ENCODE measurements at regions not wholly inside any gene's neighbourhood (a gene's known extent, or its start where the extent isn't known, plus 50 kb on each side); places are given as distances from the start of the nearest gene placed in this dataset.

GRCh38 chr18:78448106-78448505 is 531.5 kb upstream of the SALL3 start:
- H3K36me3 Mint-ChIP-seq: no peaks in the 10 kb centered on the region
- H3K4me3 Mint-ChIP-seq: no peak overlapping the region
- H3K4me1 Mint-ChIP-seq (ENCODE audit: low read depth): no peaks in the 10 kb centered on the region
- H3K27ac Mint-ChIP-seq: no peak overlapping the region
- intact Hi-C loops (cut with micrococcal nuclease): no loop called here
- DNase-seq: no peak
- H3K9me3 Mint-ChIP-seq: peaks cover 7% of the 10 kb centered on the region
- ChIA-PET CTCF (no interaction called here), POLR2A (no interaction called here)
- no peaks in the 10 kb centered on the region for H3K27me3 Mint-ChIP-seq

GRCh38 chr18:78448591-78448990 is 531.0 kb upstream of the SALL3 start:
- Mint-ChIP-seq H3K9me3 (peaks cover 3% of the 10 kb centered on the region), H3K4me1 (ENCODE audit: low read depth) (no peaks in the 10 kb centered on the region), H3K27ac (no peak overlapping the region), H3K4me3 (no peak overlapping the region), H3K27me3 (no peaks in the 10 kb centered on the region), H3K36me3 (no peaks in the 10 kb centered on the region)
- no peak for DNase-seq
- CTCF ChIA-PET: no interaction called here
- intact Hi-C loops (cut with micrococcal nuclease): no loop called here
- POLR2A ChIA-PET: no interaction called here

- Mint-ChIP-seq H3K36me3 (no peaks in the 10 kb centered on the region), H3K27me3 (no peaks in the 10 kb centered on the region), H3K4me3 (no peak overlapping the region), H3K4me1 (ENCODE audit: low read depth) (no peaks in the 10 kb centered on the region), H3K9me3 (peaks cover 3% of the 10 kb centered on the region), H3K27ac (no peak overlapping the region)
- intact Hi-C loops (cut with micrococcal nuclease): no loop called here
- CTCF ChIA-PET: no interaction called here
- POLR2A ChIA-PET: no interaction called here
- no peak for DNase-seq
These were observed 525.4 kb upstream of the SALL3 start for GRCh38 chr18:78454221-78454620.

GRCh38 chr18:78455386-78455785 is 524.2 kb upstream of the SALL3 start:
- no peak overlapping the region for H3K4me3 Mint-ChIP-seq
- CTCF ChIA-PET: no interaction called here
- H3K9me3 Mint-ChIP-seq: no peaks in the 10 kb centered on the region
- no peaks in the 10 kb centered on the region for H3K27me3 Mint-ChIP-seq
- H3K27ac Mint-ChIP-seq: no peak overlapping the region
- H3K36me3 Mint-ChIP-seq: no peaks in the 10 kb centered on the region
- H3K4me1 Mint-ChIP-seq (ENCODE audit: low read depth): no peaks in the 10 kb centered on the region
- POLR2A ChIA-PET: no interaction called here
- DNase-seq: no peak
- intact Hi-C loops (cut with micrococcal nuclease): no loop called here

- intact Hi-C loops (cut with micrococcal nuclease): no loop called here
- Mint-ChIP-seq H3K4me1 (ENCODE audit: low read depth) (no peaks in the 10 kb centered on the region), H3K4me3 (no peak overlapping the region), H3K9me3 (peaks cover 2% of the 10 kb centered on the region), H3K27ac (no peak overlapping the region), H3K27me3 (no peaks in the 10 kb centered on the region), H3K36me3 (no peaks in the 10 kb centered on the region)
- CTCF ChIA-PET: no interaction called here
- POLR2A ChIA-PET: no interaction called here
- DNase-seq: no peak
These were observed 522.6 kb upstream of the SALL3 start for GRCh38 chr18:78457011-78457410.

GRCh38 chr18:78457731-78458130 is 521.9 kb upstream of the SALL3 start:
- H3K27ac Mint-ChIP-seq: no peak overlapping the region
- POLR2A ChIA-PET: no interaction called here
- DNase-seq: no peak
- no peaks in the 10 kb centered on the region for H3K4me1 Mint-ChIP-seq (ENCODE audit: low read depth)
- no peaks in the 10 kb centered on the region for H3K36me3 Mint-ChIP-seq
- peaks cover 6% of the 10 kb centered on the region for H3K9me3 Mint-ChIP-seq
- intact Hi-C loops (cut with micrococcal nuclease): no loop called here
- H3K4me3 Mint-ChIP-seq: no peak overlapping the region
- H3K27me3 Mint-ChIP-seq: no peaks in the 10 kb centered on the region
- CTCF ChIA-PET: no interaction called here

- CTCF ChIA-PET: no interaction called here
- no peaks in the 10 kb centered on the region for H3K27me3 Mint-ChIP-seq
- POLR2A ChIA-PET: no interaction called here
These were observed 521.3 kb upstream of the SALL3 start for GRCh38 chr18:78458356-78458755.

GRCh38 chr18:78459668-78460067 is 520.0 kb upstream of the SALL3 start:
- no peak overlapping the region for H3K27ac Mint-ChIP-seq
- no peak overlapping the region for H3K4me3 Mint-ChIP-seq
- intact Hi-C loops (cut with micrococcal nuclease): no loop called here
- no peak for DNase-seq
- ChIA-PET CTCF (no interaction called here), POLR2A (no interaction called here)
- H3K36me3 Mint-ChIP-seq: no peaks in the 10 kb centered on the region
- no peaks in the 10 kb centered on the region for H3K4me1 Mint-ChIP-seq (ENCODE audit: low read depth)
- H3K9me3 Mint-ChIP-seq: peaks cover 19% of the 10 kb centered on the region
- no peaks in the 10 kb centered on the region for H3K27me3 Mint-ChIP-seq

More at GRCh38 chr18:78458356-78458755, 521.3 kb upstream of the SALL3 start:
- Mint-ChIP-seq H3K9me3 (peaks cover 8% of the 10 kb centered on the region), H3K27ac (no peak overlapping the region), H3K36me3 (no peaks in the 10 kb centered on the region), H3K4me3 (no peak overlapping the region), H3K4me1 (ENCODE audit: low read depth) (no peaks in the 10 kb centered on the region)
- DNase-seq: no peak
- intact Hi-C loops (cut with micrococcal nuclease): no loop called here

- intact Hi-C loops (cut with micrococcal nuclease): no loop called here
- Mint-ChIP-seq H3K36me3 (no peaks in the 10 kb centered on the region), H3K27me3 (no peaks in the 10 kb centered on the region), H3K9me3 (peaks cover 26% of the 10 kb centered on the region), H3K4me1 (ENCODE audit: low read depth) (no peaks in the 10 kb centered on the region), H3K27ac (no peak overlapping the region), H3K4me3 (no peak overlapping the region)
- ChIA-PET POLR2A (no interaction called here), CTCF (no interaction called here)
- no peak for DNase-seq
These were observed 519.1 kb upstream of the SALL3 start for GRCh38 chr18:78460558-78460957.

GRCh38 chr18:78473563-78473962 is 506.1 kb upstream of the SALL3 start:
- Mint-ChIP-seq H3K4me1 (ENCODE audit: low read depth) (no peaks in the 10 kb centered on the region), H3K27me3 (no peaks in the 10 kb centered on the region), H3K27ac (no peak overlapping the region), H3K36me3 (no peaks in the 10 kb centered on the region), H3K4me3 (no peak overlapping the region), H3K9me3 (peaks cover 3% of the 10 kb centered on the region)
- POLR2A ChIA-PET: no interaction called here
- no peak for DNase-seq
- intact Hi-C loops (cut with micrococcal nuclease): no loop called here
- CTCF ChIA-PET: no interaction called here

GRCh38 chr18:78477840-78478239 is 501.8 kb upstream of the SALL3 start:
- ChIA-PET CTCF (no interaction called here), POLR2A (no interaction called here)
- H3K36me3 Mint-ChIP-seq: no peaks in the 10 kb centered on the region
- intact Hi-C loops (cut with micrococcal nuclease): no loop called here
- H3K9me3 Mint-ChIP-seq: no peaks in the 10 kb centered on the region
- no peaks in the 10 kb centered on the region for H3K4me1 Mint-ChIP-seq (ENCODE audit: low read depth)
- no peak overlapping the region for H3K27ac Mint-ChIP-seq
- H3K4me3 Mint-ChIP-seq: no peak overlapping the region
- no peaks in the 10 kb centered on the region for H3K27me3 Mint-ChIP-seq
- DNase-seq: no peak

- POLR2A ChIA-PET: no interaction called here
- CTCF ChIA-PET: no interaction called here
- no peaks in the 10 kb centered on the region for H3K36me3 Mint-ChIP-seq
- DNase-seq: no peak
- H3K9me3 Mint-ChIP-seq: no peaks in the 10 kb centered on the region
- intact Hi-C loops (cut with micrococcal nuclease): no loop called here
- no peak overlapping the region for H3K4me3 Mint-ChIP-seq
- H3K4me1 Mint-ChIP-seq (ENCODE audit: low read depth): no peaks in the 10 kb centered on the region
- H3K27ac Mint-ChIP-seq: no peak overlapping the region
- H3K27me3 Mint-ChIP-seq: no peaks in the 10 kb centered on the region
These were observed 500.2 kb upstream of the SALL3 start for GRCh38 chr18:78479443-78479842.

GRCh38 chr18:78480262-78481054 is 499.2 kb upstream of the SALL3 start:
- no peaks in the 10 kb centered on the region for H3K4me1 Mint-ChIP-seq (ENCODE audit: low read depth)
- CTCF ChIA-PET: no interaction called here
- intact Hi-C loops (cut with micrococcal nuclease): no loop called here

More at GRCh38 chr18:78480262-78481054, 499.2 kb upstream of the SALL3 start:
- H3K27ac Mint-ChIP-seq: no peak overlapping the region
- POLR2A ChIA-PET: no interaction called here
- H3K36me3 Mint-ChIP-seq: no peaks in the 10 kb centered on the region
- no peak overlapping the region for H3K4me3 Mint-ChIP-seq
- no peak for DNase-seq
- H3K27me3 Mint-ChIP-seq: no peaks in the 10 kb centered on the region
- no peaks in the 10 kb centered on the region for H3K9me3 Mint-ChIP-seq
